HuH-7 (cell line): ENCODE measurements at regions not wholly inside any gene's neighbourhood (a gene's known extent, or its start where the extent isn't known, plus 50 kb on each side); places are given as distances from the start of the nearest gene placed in this dataset.
"Not testable (repeated sequence)": the region's sequence is repeated elsewhere in the genome, so short reads cannot be mapped to it uniquely, and the experiment has no call there.

ENCODE experiments used
- DNase-seq: peaks from one replicate; pipeline ENCODE4 v3.0.0; 2011; ENCODE audit warnings: low spot score

GRCh38 chr20:16801919-16802651 is 53.9 kb downstream of the OTOR start:
- peak; percentile 40 for DNase-seq

- no peak for DNase-seq
Measured at GRCh38 chr20:16802652-16802935, 54.4 kb downstream of the OTOR start.

GRCh38 chr20:16803965-16804792 is 56.0 kb downstream of the OTOR start:
- peak; percentile 61 for DNase-seq

- DNase-seq, result no peak
Measured at GRCh38 chr20:16804793-16805187, 56.6 kb downstream of the OTOR start.

- DNase-seq, result no peak
Measured at GRCh38 chr20:16806061-16806460, 57.9 kb downstream of the OTOR start.

GRCh38 chr20:16806886-16807285 is 58.7 kb downstream of the OTOR start:
- no peak for DNase-seq

- DNase-seq, result no peak
Measured at GRCh38 chr20:16808796-16809195, 60.6 kb downstream of the OTOR start.

- DNase-seq, result no peak
Measured at GRCh38 chr20:16810216-16810615, 62.1 kb downstream of the OTOR start.

- DNase-seq, result no peak
Measured at GRCh38 chr20:16816192-16816591, 68.0 kb downstream of the OTOR start.

- no peak for DNase-seq
Measured at GRCh38 chr20:16819483-16819882, 71.3 kb downstream of the OTOR start.

- peak; percentile 48 for DNase-seq
Measured at GRCh38 chr20:16821211-16822089, 73.3 kb downstream of the OTOR start.

- DNase-seq, result no peak
Measured at GRCh38 chr20:16824664-16825063, 76.5 kb downstream of the OTOR start.

GRCh38 chr20:16828666-16829305 is 80.6 kb downstream of the OTOR start:
- no peak for DNase-seq

- DNase-seq, result not testable (repeated sequence)
Measured at GRCh38 chr20:16835690-16836089, 87.5 kb downstream of the OTOR start.

GRCh38 chr20:16842486-16843120 is 94.4 kb downstream of the OTOR start:
- no peak for DNase-seq

GRCh38 chr20:16844406-16844805 is 96.2 kb downstream of the OTOR start:
- DNase-seq, result no peak

- DNase-seq, result no peak
Measured at GRCh38 chr20:16846006-16846405, 97.8 kb downstream of the OTOR start.

- DNase-seq, result no peak
Measured at GRCh38 chr20:16848061-16848460, 99.9 kb downstream of the OTOR start.

GRCh38 chr20:16848526-16848925 is 100.4 kb downstream of the OTOR start:
- DNase-seq, result no peak

- DNase-seq, result no peak
Measured at GRCh38 chr20:16860914-16861313, 112.8 kb downstream of the OTOR start.

- DNase-seq, result no peak
Measured at GRCh38 chr20:16861708-16862107, 113.5 kb downstream of the OTOR start.

GRCh38 chr20:16863303-16863702 is 115.1 kb downstream of the OTOR start:
- no peak for DNase-seq
